HG03039 (cell line): ENCODE measurements at regions not wholly inside any gene's neighbourhood (a gene's known extent, or its start where the extent isn't known, plus 50 kb on each side); places are given as distances from the start of the nearest gene placed in this dataset.

Source experiments
- ATAC-seq: cut with Tn5 transposase; IDR thresholded peaks from one replicate; pipeline ENCODE4 v1.9.1; 2021; ENCODE audit warnings: mild to moderate bottlenecking, moderate library complexity; ENCODE audit not compliant: unreplicated experiment

- no peak for ATAC-seq
Observed at GRCh38 chr6:163720460-163721235, 306.1 kb downstream of the QKI start.

GRCh38 chr6:163720005-163720404 lies 305.5 kb downstream of the QKI start:
- no peak for ATAC-seq

DNA sequence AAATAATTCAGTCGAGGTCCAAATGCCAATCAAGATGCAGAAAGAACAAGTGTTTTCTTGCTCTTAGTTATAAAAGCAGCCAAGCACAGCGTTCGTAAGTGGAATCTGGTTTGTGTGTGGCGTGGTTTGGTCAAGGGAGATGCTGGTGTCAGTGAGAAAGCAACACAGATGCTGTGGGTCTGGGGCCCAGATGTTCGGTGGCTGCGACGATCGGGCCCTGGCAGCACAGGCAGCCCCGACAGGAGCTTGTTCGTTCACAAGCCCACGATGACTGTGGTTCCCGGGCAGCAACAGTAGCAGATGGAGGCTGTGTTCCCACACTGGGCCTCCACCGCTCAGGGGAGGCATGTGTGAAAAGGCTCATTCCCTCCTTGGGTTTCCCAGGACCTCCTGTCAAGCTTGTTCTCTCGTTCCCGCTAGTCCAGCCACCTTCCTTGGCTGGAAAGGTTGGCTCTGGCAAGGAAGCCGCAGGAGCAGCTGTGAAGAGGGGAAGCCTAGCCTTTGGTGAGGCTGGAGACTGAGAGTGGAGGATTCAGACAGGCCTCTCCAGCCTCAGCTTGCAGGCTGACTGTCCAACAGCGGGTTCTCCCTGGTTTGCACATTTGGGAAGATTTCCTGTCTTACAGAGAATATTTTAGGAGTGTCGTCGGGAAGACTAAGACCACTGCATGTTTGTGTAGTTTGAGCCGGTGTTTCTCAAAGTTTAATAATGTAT lies 304.7 kb downstream of the QKI start:
- ATAC-seq = no peak

DNA sequence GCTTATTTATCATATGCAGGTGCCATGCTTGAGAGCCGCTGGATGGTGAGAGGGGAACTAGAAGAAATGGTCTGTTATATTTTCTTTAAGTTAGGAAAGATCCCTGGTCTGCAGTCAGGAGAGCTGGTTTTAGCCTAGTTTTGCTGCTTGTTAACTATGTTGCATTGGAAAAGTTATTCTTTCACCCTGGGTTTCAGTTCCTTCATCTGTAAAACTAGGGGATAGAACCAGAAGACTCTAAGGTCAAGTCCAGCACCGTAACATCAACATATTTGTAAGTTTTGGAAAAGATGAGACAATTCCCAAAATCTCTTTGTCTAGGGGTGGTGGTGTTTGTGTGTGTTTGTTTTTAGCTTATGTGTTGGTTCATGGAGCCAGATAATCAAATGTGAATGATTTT lies 304.0 kb downstream of the QKI start:
- ATAC-seq = no peak

DNA sequence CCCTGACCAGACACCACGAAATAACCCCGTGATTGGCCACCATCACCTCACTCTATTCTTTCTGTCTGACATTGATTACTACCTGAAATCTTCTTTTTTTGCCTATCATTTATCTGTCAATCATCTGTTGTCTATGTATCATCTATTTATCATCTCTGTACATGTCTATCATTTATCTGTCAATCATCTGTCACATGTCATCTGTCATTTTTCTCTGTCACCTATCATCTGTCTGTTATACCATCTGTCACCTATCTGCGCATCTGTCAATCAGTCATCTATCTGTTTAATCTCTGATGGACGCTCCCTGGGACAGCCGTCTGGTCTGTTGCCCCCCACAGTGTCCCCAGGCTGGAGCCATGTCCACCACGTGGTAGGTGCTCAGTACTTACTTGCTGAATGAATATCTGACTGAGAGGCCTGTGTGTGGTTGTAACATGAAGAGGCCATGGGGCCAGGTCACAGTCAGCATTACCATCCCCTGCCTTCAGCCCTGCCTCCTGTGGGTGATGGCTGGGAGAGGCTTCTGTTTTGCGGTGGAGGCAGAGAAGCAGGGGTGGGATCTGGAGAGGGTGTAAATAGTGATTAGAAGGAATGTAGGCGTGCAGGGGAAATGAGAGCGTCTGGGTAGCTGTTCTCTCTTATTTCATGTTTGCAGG lies 302.7 kb downstream of the QKI start:
- ATAC-seq = no peak

GRCh38 chr6:163716690-163717089 lies 302.2 kb downstream of the QKI start:
- no peak for ATAC-seq

- ATAC-seq = no peak
Observed at GRCh38 chr6:163715846-163716245, 301.3 kb downstream of the QKI start.

DNA sequence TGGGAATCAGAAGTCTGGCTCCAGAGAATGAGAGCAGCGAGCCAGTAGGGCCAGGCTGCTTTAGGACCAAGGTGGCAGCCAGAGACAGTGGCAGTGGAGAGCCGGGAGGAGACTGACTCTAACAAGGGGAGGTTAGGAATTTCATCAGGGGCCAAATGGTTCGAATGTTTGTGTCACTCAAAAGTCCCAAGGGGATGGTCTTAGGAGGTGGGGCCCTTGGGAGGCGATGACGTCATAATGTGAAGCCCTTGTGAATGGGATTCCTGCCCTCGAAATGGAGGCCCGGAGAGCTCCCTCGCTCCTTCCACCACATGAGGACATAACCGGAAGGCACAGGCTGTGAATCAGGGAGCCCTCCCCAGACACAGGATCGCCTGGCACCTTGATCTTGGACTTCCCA lies 299.7 kb downstream of the QKI start:
- no peak for ATAC-seq

DNA sequence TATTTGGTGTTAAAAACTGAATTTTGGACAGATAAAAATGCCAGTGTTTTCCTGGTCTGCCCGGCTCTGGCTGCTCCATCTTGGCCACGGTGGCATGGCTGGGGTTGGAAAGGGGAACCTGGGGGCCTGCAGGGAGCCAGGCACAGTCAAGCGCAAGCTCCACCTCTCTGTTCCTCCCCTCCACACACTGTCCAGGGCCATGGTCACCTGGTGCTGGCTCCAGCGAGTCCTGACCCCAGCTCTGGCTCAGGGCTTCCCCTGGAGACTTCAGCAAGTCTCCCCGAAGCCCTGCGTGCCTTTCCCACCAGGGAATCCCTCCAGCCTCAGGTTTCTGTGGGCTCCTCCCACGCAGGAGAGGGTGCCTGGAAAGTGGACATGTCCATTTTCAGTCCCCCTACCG lies 298.5 kb downstream of the QKI start:
- no peak for ATAC-seq

GRCh38 chr6:163712566-163712961 lies 298.0 kb downstream of the QKI start:
- ATAC-seq = no peak

DNA sequence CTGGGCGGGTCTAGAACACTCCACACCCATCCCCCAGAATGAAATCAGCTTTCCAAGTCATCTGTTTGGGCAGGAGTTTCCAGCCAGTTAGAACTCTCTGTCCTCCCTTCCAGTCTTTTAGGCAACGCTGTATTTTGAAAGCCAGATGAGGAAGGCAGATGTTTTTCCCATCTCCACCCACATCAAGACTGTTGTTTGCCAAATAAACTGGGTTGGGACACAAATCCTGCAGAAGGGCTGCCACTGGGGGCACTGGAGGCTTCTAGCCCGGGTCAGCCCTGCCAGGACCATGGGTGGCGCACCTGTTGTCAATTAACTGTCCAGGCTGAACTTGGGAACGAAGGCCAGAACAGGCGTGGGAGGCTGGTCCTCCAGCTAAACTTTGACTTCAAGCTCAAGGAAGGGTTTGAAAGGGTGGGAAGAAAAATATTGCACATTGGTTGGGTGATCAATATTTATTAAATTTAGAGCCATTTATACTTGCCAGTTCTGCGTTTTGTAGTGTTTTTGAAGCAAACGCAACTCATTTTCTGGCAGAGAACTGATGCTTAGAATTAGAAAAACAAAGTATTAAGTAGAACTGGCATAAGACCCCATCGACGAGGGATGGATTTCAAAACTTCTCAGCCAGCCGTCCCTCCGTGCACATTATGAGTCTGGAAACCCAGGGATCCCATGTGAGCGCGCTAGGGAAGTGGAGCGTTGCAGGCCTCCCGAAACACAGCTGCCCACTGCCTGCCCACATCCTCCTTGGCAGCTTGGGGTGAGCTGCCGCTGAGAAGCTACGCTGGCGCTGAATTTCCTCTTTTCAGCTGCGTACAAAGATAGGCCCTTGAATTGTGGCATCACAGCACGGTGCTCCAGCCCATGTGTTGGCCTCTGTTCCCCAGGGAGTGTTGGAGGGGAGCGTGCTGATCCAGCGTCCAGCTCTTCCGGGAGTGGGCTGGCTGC lies 297.4 kb downstream of the QKI start:
- ATAC-seq = no peak

- no peak for ATAC-seq
Observed at GRCh38 chr6:163710532-163711470, 296.3 kb downstream of the QKI start.

GRCh38 chr6:163709693-163710092 lies 295.2 kb downstream of the QKI start:
- ATAC-seq = no peak

DNA sequence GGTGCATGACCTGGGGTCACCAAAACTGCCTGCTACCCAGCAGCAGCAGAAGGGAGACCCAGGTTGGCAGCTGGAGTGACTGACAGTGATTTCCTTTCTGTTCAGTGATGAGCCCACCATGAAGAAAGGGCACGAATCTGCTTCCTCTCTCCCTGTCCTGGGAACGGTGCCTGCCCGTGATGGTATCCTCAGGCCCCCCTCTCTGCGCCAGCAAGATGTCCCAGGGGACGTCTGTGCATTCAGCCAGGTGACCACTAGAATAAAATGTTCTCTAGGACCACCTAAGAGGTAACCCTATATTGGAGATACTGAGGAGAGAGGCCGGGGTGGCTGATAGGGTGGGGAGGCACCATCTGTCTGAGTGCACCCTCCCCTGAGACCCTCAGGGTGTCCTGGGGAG lies 294.7 kb downstream of the QKI start:
- ATAC-seq = no peak

DNA sequence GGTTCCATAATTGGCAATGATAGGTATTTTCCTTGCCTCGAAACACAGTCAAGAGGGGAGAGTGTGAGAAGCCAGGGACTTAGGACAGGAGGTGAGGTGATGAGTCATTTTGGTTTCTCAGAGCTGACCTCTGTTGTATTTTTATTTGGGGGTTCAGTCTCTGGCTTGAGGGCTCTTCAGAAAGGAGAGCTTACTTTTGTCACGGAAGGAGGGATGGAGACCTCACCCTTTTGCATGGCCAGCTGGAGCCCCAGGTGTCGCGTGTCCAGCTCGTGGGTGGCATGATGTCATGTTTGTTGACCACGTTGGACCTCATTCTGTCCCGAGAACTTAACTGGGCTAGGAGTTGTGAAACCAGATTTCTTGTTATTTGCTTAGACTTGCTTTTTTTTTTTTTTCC lies 293.9 kb downstream of the QKI start:
- peak; percentile 53 for ATAC-seq

GRCh38 chr6:163707387-163708355 lies 293.2 kb downstream of the QKI start:
- ATAC-seq = peak; percentile 37

- ATAC-seq = no peak
Observed at GRCh38 chr6:163706500-163707087, 292.1 kb downstream of the QKI start.

DNA sequence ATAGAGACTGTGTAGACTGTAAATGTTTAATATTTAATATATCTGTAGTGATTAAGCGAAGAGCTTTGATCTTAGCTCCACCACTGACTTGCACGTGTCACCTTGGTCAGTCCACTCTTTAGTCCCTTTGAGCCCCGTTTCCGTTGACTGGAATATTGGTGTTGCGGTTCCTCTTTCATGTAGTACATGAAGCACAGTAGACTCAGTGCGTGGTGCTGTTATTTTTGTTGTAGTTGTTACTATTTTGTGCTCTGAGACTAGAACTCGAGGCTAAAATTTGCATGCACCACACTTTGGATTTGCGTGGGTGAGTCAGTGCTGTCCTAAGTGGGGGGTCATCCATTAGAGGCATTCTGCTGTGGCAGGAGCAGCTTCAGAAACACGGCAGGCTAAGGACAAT lies 291.4 kb downstream of the QKI start:
- peak; percentile 45 for ATAC-seq
